ENCODE measurements at regions not wholly inside any gene's neighbourhood (a gene's known extent, or its start where the extent isn't known, plus 50 kb on each side); places are given as distances from the start of the nearest gene placed in this dataset.
A peak's percentile ranks its signal among the peaks of the same experiment; 100 is the strongest.

GRCh38 chr14:43692706-43693105, 814.4 kb downstream of the FSCB start:
- DNase-seq (ENCODE audit: low read depth): no peak
- no peak overlapping the region for H3K4me3 ChIP-seq (ENCODE audit: low read depth, low read length)
- TF ChIP-seq CTCF (IDR thresholded peaks at IDR 0.05; ENCODE audit: insufficient read depth, low read depth, low read length): no peak

- no peak for TF ChIP-seq CTCF (IDR thresholded peaks at IDR 0.05; ENCODE audit: insufficient read depth, low read depth, low read length)
- no peak overlapping the region for H3K4me3 ChIP-seq (ENCODE audit: low read depth, low read length)
- peak; percentile 42 for DNase-seq (ENCODE audit: low read depth)
Observed at GRCh38 chr14:43687921-43688320, 819.2 kb downstream of the FSCB start.

- TF ChIP-seq CTCF (IDR thresholded peaks at IDR 0.05; ENCODE audit: insufficient read depth, low read depth, low read length): no peak
- no peak overlapping the region for H3K4me3 ChIP-seq (ENCODE audit: low read depth, low read length)
- DNase-seq (ENCODE audit: low read depth): no peak
Observed at GRCh38 chr14:43677581-43677980, 829.5 kb downstream of the FSCB start.

GRCh38 chr14:43674273-43674672, 832.8 kb downstream of the FSCB start:
- no peak overlapping the region for H3K4me3 ChIP-seq (ENCODE audit: low read depth, low read length)
- no peak for DNase-seq (ENCODE audit: low read depth)
- TF ChIP-seq CTCF (IDR thresholded peaks at IDR 0.05; ENCODE audit: insufficient read depth, low read depth, low read length): no peak

GRCh38 chr14:43671716-43672485, 835.2 kb downstream of the FSCB start:
- DNase-seq (ENCODE audit: low read depth): no peak
- no peak for TF ChIP-seq CTCF (IDR thresholded peaks at IDR 0.05; ENCODE audit: insufficient read depth, low read depth, low read length)
- no peak overlapping the region for H3K4me3 ChIP-seq (ENCODE audit: low read depth, low read length)

GRCh38 chr14:43669355-43669754, 837.7 kb downstream of the FSCB start:
- no peak overlapping the region for H3K4me3 ChIP-seq (ENCODE audit: low read depth, low read length)
- no peak for TF ChIP-seq CTCF (IDR thresholded peaks at IDR 0.05; ENCODE audit: insufficient read depth, low read depth, low read length)
- DNase-seq (ENCODE audit: low read depth): no peak

Measured in fibroblast of villous mesenchyme (primary cell).